HCT116 (cell line): ENCODE measurements at regions not wholly inside any gene's neighbourhood (a gene's known extent, or its start where the extent isn't known, plus 50 kb on each side); places are given as distances from the start of the nearest gene placed in this dataset.

Experiments
- ATAC-seq: fragments of 200-7000 bp; cut with Tn5 transposase; 2 replicates; pipeline ENCODE4 v1.9.1; 2020; ENCODE audit warnings: mild to moderate bottlenecking, moderate library complexity
- BruUV-seq: library from RNA; stranded (reverse); fragments of 400-500 nt; replicated peaks from 2 replicates; lab custom pipeline; 2021; lab: Mats Ljungman, UMichigan
- CTCF ChIA-PET: fragments of 300-600 bp; sonication (Branson Sonifier 250); formaldehyde crosslinking; loops from one replicate; lab custom pipeline; 2021; ENCODE audit warnings: antibody characterized with exemption; lab: Charles Lee
- POLR2A ChIA-PET: fragments of 300-600, 350-600 bp; sonication (Branson Sonifier 250); formaldehyde crosslinking; loops from one replicate; lab custom pipeline; 2021; ENCODE audit warnings: antibody characterized with exemption; lab: Charles Lee
- RAD21 ChIA-PET, 2 experiments: fragments of 300-600 bp; sonication (Branson Sonifier 250); formaldehyde crosslinking; loops; one replicate each; lab custom pipeline; 2023; ENCODE audit warnings: low total read pairs in 2 of 2; ENCODE audit not compliant: uncharacterized antibody in 2 of 2, unreplicated experiment in 2 of 2, low non-redundant PET in 1 of 2; lab: Charles Lee
- DNase-seq: peaks from one replicate; pipeline ENCODE4 v3.0.0-alpha.2; 2010; ENCODE audit warnings: low read depth, low spot score
- H2AFZ ChIP-seq: fragments of 200-600 bp; shearing (Covaris generic), sonication (generic); 2 replicates; pipeline ENCODE4 v1.6.1; 2017; ENCODE audit warnings: low read depth, mixed run types, mixed read lengths, antibody characterized with exemption, low read length; ENCODE audit not compliant: poor library complexity, severe bottlenecking
- H3K27ac ChIP-seq: 2 replicates; pipeline ENCODE4 v1.5.1; 2012; ENCODE audit warnings: low read depth, low read length
- H3K27me3 ChIP-seq: fragments of 200-600 bp; sonication (generic); 2 replicates; pipeline ENCODE4 v1.6.1; 2016; ENCODE audit warnings: mixed run types, low read length, mixed read lengths; ENCODE audit not compliant: insufficient read depth
- H3K36me3 ChIP-seq, 2 experiments: fragments of 200-500 bp in 1 of 2; fragments of 200-600 bp in 1 of 2; sonication (Bioruptor generic) in 1 of 2; sonication (generic) in 1 of 2; 2 replicates each; pipeline versions ENCODE4 v1.5.1 to v1.6.1; 2014 to 2016; ENCODE audit warnings: low read length in 2 of 2, inconsistent platforms in 1 of 2, mixed read lengths in 1 of 2, mixed run types in 1 of 2; ENCODE audit not compliant: insufficient read depth in 2 of 2, control insufficient read depth in 1 of 2
- H3K4me1 ChIP-seq, 2 experiments: fragments of 200-600 bp in 1 of 2; sonication (generic) in 1 of 2; 2 replicates each; pipeline versions ENCODE4 v1.5.1 to v1.6.1; 2012 to 2017; ENCODE audit warnings: low read length in 2 of 2, inconsistent platforms in 1 of 2, mild to moderate bottlenecking in 1 of 2, mixed read lengths in 1 of 2, mixed run types in 1 of 2, moderate library complexity in 1 of 2; ENCODE audit not compliant: insufficient read depth in 2 of 2, control insufficient read depth in 1 of 2
- H3K4me2 ChIP-seq: fragments of 200-600 bp; sonication (generic); 2 replicates; pipeline ENCODE4 v1.6.1; 2017; ENCODE audit warnings: mixed run types, low read length, mixed read lengths
- H3K4me3 ChIP-seq, 2 experiments: fragments of 200-600 bp in 1 of 2; sonication (generic) in 1 of 2; replicated peaks in 1 of 2; 2 replicates each; pipeline ENCODE4 v1.5.1; 2011 to 2016; ENCODE audit warnings: low read length in 2 of 2, control low read depth in 1 of 2, low read depth in 1 of 2, mild to moderate bottlenecking in 1 of 2, mixed read lengths in 1 of 2, mixed run types in 1 of 2
- H3K79me2 ChIP-seq: fragments of 200-600 bp; sonication (generic); 2 replicates; pipeline ENCODE4 v1.6.1; 2017; ENCODE audit warnings: mild to moderate bottlenecking, mixed run types, low read length, moderate library complexity, mixed read lengths; ENCODE audit not compliant: insufficient read depth
- H3K9ac ChIP-seq: fragments of 200-600 bp; sonication (generic); 2 replicates; pipeline ENCODE4 v1.6.1; 2016; ENCODE audit warnings: low read length, mixed read lengths
- H3K9me2 ChIP-seq: fragments of 200-600 bp; sonication (generic), shearing (Covaris generic); 2 replicates; pipeline ENCODE4 v1.6.1; 2017; ENCODE audit warnings: mixed run types, mild to moderate bottlenecking, moderate library complexity; ENCODE audit not compliant: insufficient read depth
- H3K9me3 ChIP-seq, 2 experiments: fragments of 200-500 bp in 1 of 2; fragments of 200-600 bp in 1 of 2; sonication (Bioruptor generic) in 1 of 2; sonication (generic) in 1 of 2; 2 replicates each; pipeline ENCODE4 v1.6.1; 2014 to 2017; ENCODE audit warnings: low read length in 2 of 2, mixed read lengths in 2 of 2, inconsistent platforms in 1 of 2, low read depth in 1 of 2, mild to moderate bottlenecking in 1 of 2, mixed run types in 1 of 2, moderate library complexity in 1 of 2; ENCODE audit not compliant: control insufficient read depth in 1 of 2, insufficient read depth in 1 of 2
- H4K20me1 ChIP-seq: fragments of 200-600 bp; sonication (generic), shearing (Covaris generic); 2 replicates; pipeline ENCODE4 v1.6.1; 2017; ENCODE audit warnings: mixed run types, mild to moderate bottlenecking, moderate library complexity; ENCODE audit not compliant: insufficient read depth
- CEBPB ChIP-seq: IDR thresholded peaks from 2 replicates; pipeline ENCODE4 v1.6.1; 2012; ENCODE audit warnings: low read depth
- ELF1 ChIP-seq: IDR thresholded peaks from 2 replicates; pipeline ENCODE4 v1.6.1; 2012; ENCODE audit warnings: low read depth, borderline replicate concordance
- EZH2 ChIP-seq: fragments of 200-600 bp; sonication (generic); IDR thresholded peaks from 2 replicates; pipeline ENCODE4 v1.6.1; 2017; ENCODE audit warnings: antibody characterized with exemption, mixed run types
- POLR2AphosphoS5 ChIP-seq: IDR thresholded peaks from 2 replicates; pipeline ENCODE4 v1.6.1; 2011; ENCODE audit warnings: mild to moderate bottlenecking, low read depth, low read length, moderate library complexity
- RAD21 ChIP-seq: IDR thresholded peaks from 2 replicates; pipeline ENCODE4 v1.6.1; 2012; ENCODE audit warnings: low read depth, mild to moderate bottlenecking
- SIN3A ChIP-seq: IDR thresholded peaks from 2 replicates; pipeline ENCODE4 v1.6.1; 2012; ENCODE audit warnings: low read depth
- YY1 ChIP-seq: IDR thresholded peaks from 2 replicates; pipeline ENCODE4 v1.6.1; 2011; ENCODE audit warnings: low read length, low read depth, moderate library complexity, mild to moderate bottlenecking; ENCODE audit not compliant: insufficient replicate concordance; ENCODE audit errors: extremely low read depth
- ZBTB33 ChIP-seq: IDR thresholded peaks from 2 replicates; pipeline ENCODE4 v1.6.1; 2011; ENCODE audit warnings: mild to moderate bottlenecking, low read length, moderate library complexity; ENCODE audit not compliant: insufficient replicate concordance; ENCODE audit errors: extremely low read depth
- intact Hi-C: fragments of 100-400 bp; cut with micrococcal nuclease; formaldehyde crosslinking; loops from 2 replicates; pipeline ENCODE4 v1.10.0; 2022

GRCh38 chr5:143533978-143534760 lies 130.7 kb upstream of the NR3C1 start:
- intact Hi-C loops: no loop called here
- no peaks in the 10 kb centered on the region for H3K9me2 ChIP-seq
- H3K9me3 ChIP-seq: 0 out of 4 replicates have a peak, but pooled peaks cover 0 to under 1% of the 10 kb centered on the region in 2 experiments
- no peaks in the 10 kb centered on the region for H3K27me3 ChIP-seq
- no peak overlapping the region for H3K9ac ChIP-seq
- POLR2A ChIA-PET: no interaction called here
- DNase-seq (no peak), ATAC-seq (no peak)
- RAD21 ChIA-PET: no interaction called here
- no peak overlapping the region for H3K4me3 ChIP-seq
- no peak overlapping the region for H2AFZ ChIP-seq
- H3K79me2 ChIP-seq: no peaks in the 10 kb centered on the region
- no TSS peak for BruUV-seq
- no peaks in the 10 kb centered on the region for H4K20me1 ChIP-seq
- H3K4me2 ChIP-seq: no peak overlapping the region
- H3K27ac ChIP-seq: no peak overlapping the region
- no peaks in the 10 kb centered on the region for H3K36me3 ChIP-seq
- H3K4me1 ChIP-seq: peaks cover 6 to 13% of the 10 kb centered on the region in 2 experiments; a peak in 3 of 4 replicates
- TF ChIP-seq CEBPB: no peak
- no peak for TF ChIP-seq ELF1
- TF ChIP-seq RAD21: no peak
- no peak for TF ChIP-seq ZBTB33
- no peak for TF ChIP-seq POLR2AphosphoS5
- TF ChIP-seq EZH2: no peak
- no peak for TF ChIP-seq SIN3A
- TF ChIP-seq YY1: no peak
- CTCF ChIA-PET: no interaction called here
